ENCODE measurements at regions not wholly inside any gene's neighbourhood (a gene's known extent, or its start where the extent isn't known, plus 50 kb on each side); places are given as distances from the start of the nearest gene placed in this dataset.

DNA sequence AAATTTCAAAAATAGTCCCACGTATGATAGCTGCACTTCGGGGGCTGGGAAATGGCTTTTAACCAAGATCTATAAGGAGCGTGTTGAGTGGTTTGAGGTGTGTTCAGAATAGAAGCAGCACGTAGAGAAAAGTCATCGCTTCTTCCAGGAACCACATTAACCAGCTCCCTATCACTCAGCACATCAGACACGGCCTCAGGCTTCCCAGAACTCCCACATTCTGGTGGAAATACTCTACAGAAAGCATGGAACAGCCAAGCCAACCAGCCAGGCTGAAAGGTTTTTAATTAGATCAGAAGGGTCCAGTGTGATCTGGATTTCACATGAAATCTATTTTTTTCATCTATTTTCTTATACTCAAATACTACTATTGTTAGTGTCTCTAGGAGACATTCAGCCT, 231.5 kb upstream of the NRP1 start:
- H3K4me3 ChIP-seq (ENCODE audit: low read depth, poor library complexity, severe bottlenecking): no peak overlapping the region
- intact Hi-C loops (cut with DNase I; ENCODE audit: low total_unique reads): no loop called here
- no peak for DNase-seq (ENCODE audit: low spot score in 2 of 2)
- no peak for TF ChIP-seq POLR2A (IDR thresholded peaks at IDR 0.05)
- whole genome bisulfite sequencing, 2 donors: 46 to 80% methylated on average over 6 of the region's 6 CpGs

GRCh38 chr10:33565231-33565630, 230.8 kb upstream of the NRP1 start:
- TF ChIP-seq POLR2A (IDR thresholded peaks at IDR 0.05) (no peak), CTCF (IDR thresholded peaks at IDR 0.05) (no peak)
- no peak for DNase-seq (ENCODE audit: low spot score in 2 of 2)
- no peak overlapping the region for H3K4me3 ChIP-seq (ENCODE audit: low read depth, poor library complexity, severe bottlenecking)
- intact Hi-C loops (cut with DNase I; ENCODE audit: low total_unique reads): no loop called here

GRCh38 chr10:33559105-33559504, 224.6 kb upstream of the NRP1 start:
- 12 to 29% methylated on average over 4 of the region's 4 CpGs for WGBS, 2 donors
- no peak overlapping the region for H3K4me3 ChIP-seq (ENCODE audit: low read depth, poor library complexity, severe bottlenecking)
- intact Hi-C loops (cut with DNase I; ENCODE audit: low total_unique reads): no loop called here
- DNase-seq (ENCODE audit: low spot score in 2 of 2): no peak
- TF ChIP-seq CTCF (IDR thresholded peaks at IDR 0.05) (no peak), POLR2A (IDR thresholded peaks at IDR 0.05) (no peak)

DNA sequence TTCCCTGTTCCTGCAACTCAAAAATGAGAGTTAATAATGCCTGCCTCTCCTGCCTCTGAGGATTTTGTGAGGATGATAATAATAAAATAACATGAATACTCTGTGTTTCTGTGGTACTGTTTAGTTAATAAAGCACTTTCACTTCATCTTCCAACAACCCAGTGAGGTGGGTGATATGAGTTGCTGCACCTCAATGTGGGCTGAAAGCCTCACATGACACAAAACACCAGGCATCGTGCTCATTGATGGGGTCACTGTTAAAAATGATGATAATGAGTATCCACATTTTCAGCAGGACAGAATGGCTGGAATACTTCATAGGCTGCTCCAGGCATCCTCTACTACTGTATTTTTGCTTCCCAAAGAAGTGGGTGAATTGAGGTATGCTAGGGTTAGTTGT, 222.8 kb upstream of the NRP1 start:
- DNase-seq (ENCODE audit: low spot score in 2 of 2): no peak
- TF ChIP-seq CTCF (IDR thresholded peaks at IDR 0.05) (no peak), POLR2A (IDR thresholded peaks at IDR 0.05) (no peak)
- WGBS, 2 donors: 76 to 90% methylated on average over 1 of the region's 1 CpG
- H3K4me3 ChIP-seq (ENCODE audit: low read depth, poor library complexity, severe bottlenecking): no peak overlapping the region
- intact Hi-C loops (cut with DNase I; ENCODE audit: low total_unique reads): no loop called here

DNA sequence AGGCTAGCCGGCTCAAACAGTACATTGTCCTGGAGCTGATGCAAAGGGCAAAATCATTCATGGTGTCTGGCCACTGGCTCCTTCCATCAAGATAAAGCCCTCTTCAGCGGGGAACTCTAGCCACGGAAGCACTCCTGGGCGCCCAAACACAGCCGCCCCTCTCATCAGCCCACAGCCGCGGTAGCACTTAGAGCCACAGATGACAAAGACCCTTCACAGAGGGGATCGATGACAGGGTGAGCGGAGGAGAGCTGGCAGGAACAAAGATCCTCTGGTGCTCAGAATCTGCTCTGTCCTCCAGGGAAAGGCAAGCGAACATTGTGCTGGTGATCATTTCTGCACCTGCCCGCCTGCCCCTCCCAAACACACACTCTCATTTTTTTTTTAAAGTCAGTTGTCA, 222.2 kb upstream of the NRP1 start:
- no peak overlapping the region for H3K4me3 ChIP-seq (ENCODE audit: low read depth, poor library complexity, severe bottlenecking)
- intact Hi-C loops (cut with DNase I; ENCODE audit: low total_unique reads): no loop called here
- no peak for DNase-seq (ENCODE audit: low spot score in 2 of 2)
- WGBS, 2 donors: 88% methylated on average over 11 of the region's 11 CpGs
- TF ChIP-seq POLR2A (IDR thresholded peaks at IDR 0.05) (no peak), CTCF (IDR thresholded peaks at IDR 0.05) (no peak)

- no peak overlapping the region for H3K4me3 ChIP-seq (ENCODE audit: low read depth, poor library complexity, severe bottlenecking)
- 94 to 100% methylated on average over 1 of the region's 1 CpG for WGBS, 2 donors
- intact Hi-C loops (cut with DNase I; ENCODE audit: low total_unique reads): no loop called here
- DNase-seq (ENCODE audit: low spot score in 2 of 2): no peak
- no peak for TF ChIP-seq POLR2A (IDR thresholded peaks at IDR 0.05)
- TF ChIP-seq CTCF (IDR thresholded peaks at IDR 0.05): no peak
These were observed 221.6 kb upstream of the NRP1 start for GRCh38 chr10:33556103-33556502.
